ENCODE measurements at regions not wholly inside any gene's neighbourhood (a gene's known extent, or its start where the extent isn't known, plus 50 kb on each side); places are given as distances from the start of the nearest gene placed in this dataset.

- TF ChIP-seq CTCF (IDR thresholded peaks at IDR 0.05; ENCODE audit: low read length): no peak
- TF ChIP-seq EZH2 (optimal IDR thresholded peaks at IDR 0.05; ENCODE audit: low read depth, low read length): no peak
- TF ChIP-seq EZH2phosphoT487 (IDR thresholded peaks at IDR 0.05; ENCODE audit: low read length): no peak
Observed at GRCh38 chr3:5272387-5272786, 84.9 kb downstream of the EDEM1 start.
